GM12891 (cell line): ENCODE measurements at regions not wholly inside any gene's neighbourhood (a gene's known extent, or its start where the extent isn't known, plus 50 kb on each side); places are given as distances from the start of the nearest gene placed in this dataset.

Source experiments
- DNase-seq: peaks from one replicate; pipeline ENCODE4 v3.0.0; 2011; ENCODE audit warnings: low spot score; ENCODE audit not compliant: insufficient read length
- FAIRE-seq: peaks from 2 replicates; lab custom pipeline; 2011; peaks lifted over from hg19 to GRCh38; lab: Jason Lieb, UNC
- PAX5 ChIP-seq: IDR thresholded peaks from 2 replicates; pipeline ENCODE4 v1.6.1; 2011; ENCODE audit warnings: low read length, moderate library complexity, mild to moderate bottlenecking; ENCODE audit not compliant: insufficient read depth, severe bottlenecking
- POLR2A ChIP-seq: IDR thresholded peaks from 2 replicates; pipeline ENCODE4 v1.6.1; 2011; ENCODE audit warnings: low read depth, low read length, control low read depth
- POLR2AphosphoS5 ChIP-seq: IDR thresholded peaks from 2 replicates; pipeline ENCODE4 v1.6.1; 2011; ENCODE audit warnings: low read depth, low read length, control low read depth
- POU2F2 ChIP-seq: IDR thresholded peaks from 2 replicates; pipeline ENCODE4 v1.6.1; 2011; ENCODE audit warnings: low read depth, mild to moderate bottlenecking, control low read depth, low read length, moderate library complexity
- SPI1 ChIP-seq: IDR thresholded peaks from 2 replicates; pipeline ENCODE4 v1.6.1; 2011; ENCODE audit warnings: low read depth, low read length, control low read depth
- TAF1 ChIP-seq: IDR thresholded peaks from 2 replicates; pipeline ENCODE4 v1.6.1; 2011; ENCODE audit warnings: low read depth, low read length, control low read depth

GRCh38 chr4:184544788-184545409 is 70.5 kb upstream of the IRF2 start:
- FAIRE-seq, result peak; percentile 63
- DNase-seq, result no peak
- no peak for TF ChIP-seq PAX5
- TF ChIP-seq POLR2AphosphoS5, result no peak
- TF ChIP-seq POLR2A, result no peak
- no peak for TF ChIP-seq SPI1
- no peak for TF ChIP-seq TAF1
- TF ChIP-seq POU2F2, result no peak

GRCh38 chr4:184541907-184542306 is 67.6 kb upstream of the IRF2 start:
- no peak for TF ChIP-seq POLR2AphosphoS5
- no peak for TF ChIP-seq POLR2A
- TF ChIP-seq TAF1, result no peak
- TF ChIP-seq POU2F2, result no peak
- TF ChIP-seq SPI1, result no peak
- TF ChIP-seq PAX5, result no peak
- FAIRE-seq (no peak), DNase-seq (no peak)

- DNase-seq (no peak), FAIRE-seq (no peak)
- TF ChIP-seq PAX5 (no peak), POU2F2 (no peak), TAF1 (no peak), POLR2AphosphoS5 (no peak), SPI1 (no peak), POLR2A (no peak)
Observed at GRCh38 chr4:184540307-184540706, 66.0 kb upstream of the IRF2 start.

- no peak for FAIRE-seq
- peak; percentile 27 for DNase-seq
- TF ChIP-seq TAF1, result 0 out of 2 replicates have a peak, but pooled peaks have one; percentile 2
- 0 out of 2 replicates have a peak, but pooled peaks have one; percentile 20 for TF ChIP-seq POU2F2
- no peak for TF ChIP-seq PAX5
Observed at GRCh38 chr4:184538023-184538599, 63.8 kb upstream of the IRF2 start.

- DNase-seq (peak; percentile 43), FAIRE-seq (peak; percentile 99)
- peak; percentile 31; the same call in 1 of the 2 replicates for TF ChIP-seq SPI1
- TF ChIP-seq TAF1, result peak; percentile 74; the same call in 1 of the 2 replicates
- peak; percentile 84 for TF ChIP-seq POLR2A
- peak; percentile 98 for TF ChIP-seq POU2F2
- TF ChIP-seq PAX5, result no peak
- TF ChIP-seq POLR2AphosphoS5, result peak; percentile 82
Observed at GRCh38 chr4:184537269-184538022, 63.1 kb upstream of the IRF2 start.

GRCh38 chr4:184536881-184537248 is 62.5 kb upstream of the IRF2 start:
- DNase-seq (no peak), FAIRE-seq (no peak)
- no peak for TF ChIP-seq SPI1
- peak; percentile 14; the same call in 1 of the 2 replicates for TF ChIP-seq POLR2AphosphoS5

- FAIRE-seq (no peak), DNase-seq (no peak)
- no peak for TF ChIP-seq PAX5
- peak; percentile 40; the same call in 1 of the 2 replicates for TF ChIP-seq POLR2A
Observed at GRCh38 chr4:184536065-184536880, 61.9 kb upstream of the IRF2 start.

- TF ChIP-seq POLR2AphosphoS5 (no peak), POLR2A (no peak), TAF1 (no peak), PAX5 (no peak), POU2F2 (no peak), SPI1 (no peak)
- FAIRE-seq, result peak; percentile 90
- DNase-seq, result peak; percentile 30
Observed at GRCh38 chr4:184534511-184535391, 60.4 kb upstream of the IRF2 start.
